Gastroesophageal sphincter (tissue), 4 donors: ENCODE measurements at regions not wholly inside any gene's neighbourhood (a gene's known extent, or its start where the extent isn't known, plus 50 kb on each side); places are given as distances from the start of the nearest gene placed in this dataset.

Source experiments
- ATAC-seq: fragments of 150-250 bp; one replicate; pipeline ENCODE4 v1.9.1; 2016; ENCODE audit warnings: mild to moderate bottlenecking, moderate library complexity
- H3K27ac ChIP-seq, 4 donors: fragments of 200-600 bp; sonication (generic) in 3 of 4; 1 replicate in 3 of 4; 2 replicates in 1 of 4; pipeline ENCODE4 v1.5.1; 2016 to 2019
- H3K27me3 ChIP-seq: fragments of 200-600 bp; sonication (generic); one replicate; pipeline ENCODE4 v1.5.1; 2019
- H3K36me3 ChIP-seq, 2 donors: fragments of 200-600 bp; sonication (generic); one replicate each; pipeline ENCODE4 v1.5.1; 2019; ENCODE audit warnings: control low read depth in 1 of 2
- H3K4me1 ChIP-seq, 3 donors: fragments of 200-600 bp; sonication (generic); 1 replicate in 2 of 3; 2 replicates in 1 of 3; pipeline ENCODE4 v1.5.1; 2016 to 2019; ENCODE audit warnings: control low read depth in 2 of 3
- H3K4me3 ChIP-seq, 2 donors: fragments of 200-600 bp; sonication (generic); one replicate each; pipeline ENCODE4 v1.5.1; 2019; ENCODE audit warnings: mild to moderate bottlenecking in 1 of 2, moderate library complexity in 1 of 2
- H3K9me3 ChIP-seq, 3 donors: fragments of 200-600 bp; sonication (generic); one replicate each; pipeline ENCODE4 v1.5.1; 2017 to 2019; ENCODE audit warnings: control low read depth in 2 of 3
- EP300 ChIP-seq: sonication (generic); formaldehyde crosslinking; IDR thresholded peaks from one replicate; pipeline ENCODE4 v1.6.1; 2017; ENCODE audit warnings: antibody characterized with exemption, mild to moderate bottlenecking
- POLR2A ChIP-seq, 2 donors: fragments of 450-650 bp; IDR thresholded peaks; one replicate each; pipeline ENCODE4 v1.6.1; 2017; ENCODE audit warnings: antibody characterized with exemption in 2 of 2, mild to moderate bottlenecking in 2 of 2, moderate library complexity in 1 of 2
- POLR2AphosphoS5 ChIP-seq: sonication (generic); formaldehyde crosslinking; IDR thresholded peaks from one replicate; pipeline ENCODE4 v1.6.1; 2017; ENCODE audit warnings: antibody characterized with exemption
- WGBS, 2 donors: methylation state at CpG; one replicate each; pipeline ENCODE4 v1.1.5; 2018; ENCODE audit warnings: low coverage in 1 of 2; 5-methylcytosine and 5-hydroxymethylcytosine counted together
- TF ChIP-seq, protein P1 (sequence below), 4 experiments: fragments of 200-600 bp in 2 of 4; fragments of 450-650 bp in 2 of 4; sonication (generic) in 1 of 4; IDR thresholded peaks; one replicate each; pipeline ENCODE4 v1.5.1; 2017 to 2019; ENCODE audit warnings: antibody characterized with exemption in 4 of 4, mild to moderate bottlenecking in 2 of 4, moderate library complexity in 2 of 4

DNA sequence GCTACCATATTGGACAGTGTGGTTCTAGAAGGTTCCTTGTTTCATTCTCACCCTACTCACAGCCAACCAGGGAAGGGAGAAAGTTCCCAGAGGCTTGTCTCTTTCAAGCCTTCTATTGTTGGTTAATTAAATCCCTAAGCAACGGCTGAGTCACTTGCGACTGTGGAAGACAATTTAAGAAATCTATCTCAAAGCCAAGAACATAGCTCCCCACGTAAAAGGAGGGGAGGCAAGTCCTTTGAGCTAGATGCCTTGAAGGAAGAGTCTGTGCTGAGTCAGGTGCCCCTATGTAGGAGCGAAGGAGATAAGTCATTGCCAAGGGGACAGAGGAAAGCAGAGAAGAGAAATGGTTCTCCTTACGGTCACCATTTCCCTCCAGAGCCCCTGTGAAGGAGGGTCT, 79.4 kb upstream of the PPP2R5A start:
- ATAC-seq = no peak
- Histone ChIP-seq H3K36me3 (no peaks in the 10 kb centered on the region), H3K27me3 (no peaks in the 10 kb centered on the region), H3K27ac (no peak overlapping the region), H3K4me3 (no peak overlapping the region), H3K9me3 (peaks cover 0 to 2% (median 0%) of the 10 kb centered on the region in 3 donors), H3K4me1 (no peaks in the 10 kb centered on the region)
- TF ChIP-seq EP300 (no peak), POLR2A (IDR thresholded peaks at IDR 0.05) (no peak), POLR2AphosphoS5 (no peak)
- TF ChIP-seq, protein P1, sequence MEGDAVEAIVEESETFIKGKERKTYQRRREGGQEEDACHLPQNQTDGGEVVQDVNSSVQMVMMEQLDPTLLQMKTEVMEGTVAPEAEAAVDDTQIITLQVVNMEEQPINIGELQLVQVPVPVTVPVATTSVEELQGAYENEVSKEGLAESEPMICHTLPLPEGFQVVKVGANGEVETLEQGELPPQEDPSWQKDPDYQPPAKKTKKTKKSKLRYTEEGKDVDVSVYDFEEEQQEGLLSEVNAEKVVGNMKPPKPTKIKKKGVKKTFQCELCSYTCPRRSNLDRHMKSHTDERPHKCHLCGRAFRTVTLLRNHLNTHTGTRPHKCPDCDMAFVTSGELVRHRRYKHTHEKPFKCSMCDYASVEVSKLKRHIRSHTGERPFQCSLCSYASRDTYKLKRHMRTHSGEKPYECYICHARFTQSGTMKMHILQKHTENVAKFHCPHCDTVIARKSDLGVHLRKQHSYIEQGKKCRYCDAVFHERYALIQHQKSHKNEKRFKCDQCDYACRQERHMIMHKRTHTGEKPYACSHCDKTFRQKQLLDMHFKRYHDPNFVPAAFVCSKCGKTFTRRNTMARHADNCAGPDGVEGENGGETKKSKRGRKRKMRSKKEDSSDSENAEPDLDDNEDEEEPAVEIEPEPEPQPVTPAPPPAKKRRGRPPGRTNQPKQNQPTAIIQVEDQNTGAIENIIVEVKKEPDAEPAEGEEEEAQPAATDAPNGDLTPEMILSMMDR (IDR thresholded peaks at IDR 0.05) = no peak
- WGBS, 2 donors = 66 to 92% methylated on average over 2 to 4 of the region's 5 CpGs

DNA sequence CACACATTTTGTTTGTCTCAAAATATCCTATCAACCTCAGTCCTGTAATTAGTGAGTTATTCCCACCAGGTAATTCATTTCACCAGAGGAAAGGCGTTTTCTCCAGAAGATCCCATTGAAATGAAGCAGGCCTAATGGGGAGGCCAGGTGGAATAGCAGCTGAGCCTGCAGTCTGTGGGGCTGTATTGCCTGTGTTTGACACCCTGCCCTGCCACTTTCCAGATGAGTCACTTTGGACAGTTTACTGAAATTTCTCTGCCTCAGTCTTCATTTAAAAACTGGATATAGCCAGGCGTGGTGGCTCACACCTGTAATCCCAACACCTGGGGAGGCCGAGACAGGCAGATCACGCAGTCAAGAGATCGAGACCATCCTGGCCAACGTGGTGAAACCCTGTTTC, 78.1 kb upstream of the PPP2R5A start:
- no peak for ATAC-seq
- no peaks in the 10 kb centered on the region for H3K4me1 ChIP-seq
- no peak overlapping the region for H3K4me3 ChIP-seq
- H3K36me3 ChIP-seq = no peaks in the 10 kb centered on the region
- WGBS, 2 donors = 100% methylated on average over 1 of the region's 6 CpGs; no CpG with 5 or more reads in 1 of the 2 donors
- no peaks in the 10 kb centered on the region for H3K9me3 ChIP-seq
- H3K27me3 ChIP-seq = no peaks in the 10 kb centered on the region
- H3K27ac ChIP-seq = no peak overlapping the region
- TF ChIP-seq EP300 (no peak), POLR2A (IDR thresholded peaks at IDR 0.05) (no peak), POLR2AphosphoS5 (no peak)
- TF ChIP-seq, protein P1 (IDR thresholded peaks at IDR 0.05) = no peak

DNA sequence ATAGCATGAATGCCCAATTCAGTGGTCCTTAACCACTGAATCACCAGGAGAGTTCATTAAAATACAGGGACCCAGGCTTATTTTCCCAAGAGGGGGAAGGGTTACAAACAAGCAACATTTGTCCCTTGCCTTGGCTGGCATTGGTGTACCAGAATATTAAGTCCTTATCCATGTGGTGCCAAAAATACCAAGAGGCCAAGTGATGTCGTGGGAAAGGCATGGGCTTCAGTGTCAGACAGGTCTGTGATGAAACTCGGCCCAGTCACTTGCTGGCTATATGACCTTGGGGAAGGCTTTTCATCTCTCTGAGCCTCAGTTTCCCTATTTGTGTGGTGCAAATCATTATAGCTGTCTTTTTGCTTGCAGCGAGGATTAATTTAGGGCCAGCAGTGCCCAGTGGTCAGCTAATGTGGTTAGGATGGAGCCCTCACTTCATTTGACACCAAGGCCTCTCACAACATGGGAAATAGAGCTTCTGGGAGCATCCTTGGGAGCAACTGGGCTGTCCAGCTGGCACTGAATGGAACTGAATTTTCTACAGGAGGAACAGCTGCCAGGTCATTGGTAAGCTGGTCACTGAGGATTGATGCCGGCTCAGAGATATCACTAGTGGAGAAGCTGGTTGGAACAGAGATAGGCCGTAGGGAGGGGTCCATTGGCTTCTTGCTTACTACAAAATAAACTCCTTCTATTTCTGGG, 77.2 kb upstream of the PPP2R5A start:
- H3K36me3 ChIP-seq = no peaks in the 10 kb centered on the region
- H3K27ac ChIP-seq = no peak overlapping the region
- no peaks in the 10 kb centered on the region for H3K27me3 ChIP-seq
- TF ChIP-seq, protein P1 (IDR thresholded peaks at IDR 0.05) = no peak
- TF ChIP-seq POLR2AphosphoS5 (no peak), EP300 (no peak), POLR2A (IDR thresholded peaks at IDR 0.05) (no peak)
- no peaks in the 10 kb centered on the region for H3K4me1 ChIP-seq
- no peak for ATAC-seq
- 83 to 100% methylated on average over 2 to 4 of the region's 5 CpGs for WGBS, 2 donors
- H3K9me3 ChIP-seq = no peaks in the 10 kb centered on the region
- H3K4me3 ChIP-seq = no peak overlapping the region

DNA sequence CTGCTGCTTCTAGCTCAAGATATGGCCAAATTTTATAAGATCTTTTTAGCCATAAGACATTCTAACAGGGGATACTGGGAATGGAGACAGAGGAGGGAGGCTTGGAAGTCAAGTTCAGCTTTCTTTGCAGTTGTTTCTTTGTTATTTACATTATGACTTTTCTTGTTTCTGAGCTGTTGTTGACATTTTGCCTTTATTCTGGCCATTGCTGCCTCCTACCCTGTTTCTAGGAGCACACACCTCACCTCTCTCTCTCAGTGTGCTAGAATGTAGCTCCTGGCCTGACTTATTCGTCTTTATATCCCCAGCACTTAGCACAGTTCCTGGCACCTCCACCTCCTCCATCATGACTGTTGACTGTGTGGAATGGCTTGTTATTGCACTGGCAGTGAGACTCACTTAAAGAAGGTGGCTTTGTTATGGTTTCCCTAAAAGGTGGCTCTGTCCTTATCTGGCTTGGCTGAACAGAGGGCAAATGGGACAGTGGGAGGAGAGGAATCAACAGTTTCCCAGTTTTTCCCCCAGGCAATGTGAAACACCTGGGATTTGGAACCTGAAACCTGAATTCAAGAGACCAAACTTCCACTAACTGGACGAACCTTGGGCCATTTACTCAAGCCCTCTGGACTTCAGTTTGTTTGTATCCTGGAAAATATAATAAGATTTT, 76.1 kb upstream of the PPP2R5A start:
- Histone ChIP-seq H3K4me1 (no peaks in the 10 kb centered on the region), H3K27ac (no peak overlapping the region), H3K9me3 (no peaks in the 10 kb centered on the region), H3K4me3 (no peak overlapping the region), H3K36me3 (no peaks in the 10 kb centered on the region), H3K27me3 (no peaks in the 10 kb centered on the region)
- ATAC-seq = no peak
- 65 to 69% methylated on average over 2 of the region's 2 CpGs for WGBS, 2 donors
- no peak for TF ChIP-seq POLR2A (IDR thresholded peaks at IDR 0.05)
- TF ChIP-seq, protein P1 (IDR thresholded peaks at IDR 0.05) = no peak
- TF ChIP-seq EP300 = no peak
- no peak for TF ChIP-seq POLR2AphosphoS5

DNA sequence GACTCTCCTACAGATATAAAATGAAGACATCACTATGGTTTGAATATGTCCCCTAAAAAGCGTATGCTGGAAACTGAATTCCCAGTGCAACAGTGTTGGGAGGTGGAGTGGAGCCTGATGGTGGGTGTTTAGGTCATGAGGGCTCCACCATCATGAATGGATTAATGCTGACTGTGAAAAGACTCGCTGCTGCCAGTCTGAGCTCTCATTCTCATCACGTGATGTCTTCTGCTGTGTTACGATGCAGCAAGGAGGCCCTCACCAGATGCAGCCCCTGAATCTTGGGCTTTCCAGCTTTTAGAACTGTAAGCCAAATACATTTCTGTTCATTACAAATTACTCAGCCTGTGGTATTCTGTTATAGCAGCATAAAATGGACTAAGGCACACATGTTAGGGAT, 73.8 kb upstream of the PPP2R5A start:
- no peak for ATAC-seq
- TF ChIP-seq POLR2AphosphoS5 (no peak), EP300 (no peak)
- TF ChIP-seq, protein P1 (IDR thresholded peaks at IDR 0.05) = no peak
- H3K36me3 ChIP-seq = no peaks in the 10 kb centered on the region
- no peaks in the 10 kb centered on the region for H3K9me3 ChIP-seq
- no peak overlapping the region for H3K4me3 ChIP-seq
- no peak overlapping the region for H3K27ac ChIP-seq
- no peaks in the 10 kb centered on the region for H3K27me3 ChIP-seq
- WGBS, 2 donors = 94% methylated on average over 3 to 4 of the region's 4 CpGs
- H3K4me1 ChIP-seq = no peaks in the 10 kb centered on the region
